HCT116 (cell line): ENCODE measurements at regions not wholly inside any gene's neighbourhood (a gene's known extent, or its start where the extent isn't known, plus 50 kb on each side); places are given as distances from the start of the nearest gene placed in this dataset.

Source experiments
- ATAC-seq: fragments of 200-7000 bp; cut with Tn5 transposase; 2 replicates; pipeline ENCODE4 v1.9.1; 2020; ENCODE audit warnings: mild to moderate bottlenecking, moderate library complexity
- BruUV-seq: library from RNA; stranded (reverse); fragments of 400-500 nt; replicated peaks from 2 replicates; lab custom pipeline; 2021; lab: Mats Ljungman, UMichigan
- CTCF ChIA-PET: fragments of 300-600 bp; sonication (Branson Sonifier 250); formaldehyde crosslinking; loops from one replicate; lab custom pipeline; 2021; ENCODE audit warnings: antibody characterized with exemption; lab: Charles Lee
- POLR2A ChIA-PET: fragments of 300-600, 350-600 bp; sonication (Branson Sonifier 250); formaldehyde crosslinking; loops from one replicate; lab custom pipeline; 2021; ENCODE audit warnings: antibody characterized with exemption; lab: Charles Lee
- RAD21 ChIA-PET, 2 experiments: fragments of 300-600 bp; sonication (Branson Sonifier 250); formaldehyde crosslinking; loops; one replicate each; lab custom pipeline; 2023; ENCODE audit warnings: low total read pairs in 2 of 2; ENCODE audit not compliant: uncharacterized antibody in 2 of 2, unreplicated experiment in 2 of 2, low non-redundant PET in 1 of 2; lab: Charles Lee
- DNase-seq: peaks from one replicate; pipeline ENCODE4 v3.0.0-alpha.2; 2010; ENCODE audit warnings: low read depth, low spot score
- H2AFZ ChIP-seq: fragments of 200-600 bp; shearing (Covaris generic), sonication (generic); 2 replicates; pipeline ENCODE4 v1.6.1; 2017; ENCODE audit warnings: low read depth, mixed run types, mixed read lengths, antibody characterized with exemption, low read length; ENCODE audit not compliant: poor library complexity, severe bottlenecking
- H3K27ac ChIP-seq: 2 replicates; pipeline ENCODE4 v1.5.1; 2012; ENCODE audit warnings: low read depth, low read length
- H3K27me3 ChIP-seq: fragments of 200-600 bp; sonication (generic); 2 replicates; pipeline ENCODE4 v1.6.1; 2016; ENCODE audit warnings: mixed run types, low read length, mixed read lengths; ENCODE audit not compliant: insufficient read depth
- H3K36me3 ChIP-seq, 2 experiments: fragments of 200-500 bp in 1 of 2; fragments of 200-600 bp in 1 of 2; sonication (Bioruptor generic) in 1 of 2; sonication (generic) in 1 of 2; 2 replicates each; pipeline versions ENCODE4 v1.5.1 to v1.6.1; 2014 to 2016; ENCODE audit warnings: low read length in 2 of 2, inconsistent platforms in 1 of 2, mixed read lengths in 1 of 2, mixed run types in 1 of 2; ENCODE audit not compliant: insufficient read depth in 2 of 2, control insufficient read depth in 1 of 2
- H3K4me1 ChIP-seq, 2 experiments: fragments of 200-600 bp in 1 of 2; sonication (generic) in 1 of 2; 2 replicates each; pipeline versions ENCODE4 v1.5.1 to v1.6.1; 2012 to 2017; ENCODE audit warnings: low read length in 2 of 2, inconsistent platforms in 1 of 2, mild to moderate bottlenecking in 1 of 2, mixed read lengths in 1 of 2, mixed run types in 1 of 2, moderate library complexity in 1 of 2; ENCODE audit not compliant: insufficient read depth in 2 of 2, control insufficient read depth in 1 of 2
- H3K4me2 ChIP-seq: fragments of 200-600 bp; sonication (generic); 2 replicates; pipeline ENCODE4 v1.6.1; 2017; ENCODE audit warnings: mixed run types, low read length, mixed read lengths
- H3K4me3 ChIP-seq, 2 experiments: fragments of 200-600 bp in 1 of 2; sonication (generic) in 1 of 2; replicated peaks in 1 of 2; 2 replicates each; pipeline ENCODE4 v1.5.1; 2011 to 2016; ENCODE audit warnings: low read length in 2 of 2, control low read depth in 1 of 2, low read depth in 1 of 2, mild to moderate bottlenecking in 1 of 2, mixed read lengths in 1 of 2, mixed run types in 1 of 2
- H3K79me2 ChIP-seq: fragments of 200-600 bp; sonication (generic); 2 replicates; pipeline ENCODE4 v1.6.1; 2017; ENCODE audit warnings: mild to moderate bottlenecking, mixed run types, low read length, moderate library complexity, mixed read lengths; ENCODE audit not compliant: insufficient read depth
- H3K9ac ChIP-seq: fragments of 200-600 bp; sonication (generic); 2 replicates; pipeline ENCODE4 v1.6.1; 2016; ENCODE audit warnings: low read length, mixed read lengths
- H3K9me2 ChIP-seq: fragments of 200-600 bp; sonication (generic), shearing (Covaris generic); 2 replicates; pipeline ENCODE4 v1.6.1; 2017; ENCODE audit warnings: mixed run types, mild to moderate bottlenecking, moderate library complexity; ENCODE audit not compliant: insufficient read depth
- H3K9me3 ChIP-seq, 2 experiments: fragments of 200-500 bp in 1 of 2; fragments of 200-600 bp in 1 of 2; sonication (Bioruptor generic) in 1 of 2; sonication (generic) in 1 of 2; 2 replicates each; pipeline ENCODE4 v1.6.1; 2014 to 2017; ENCODE audit warnings: low read length in 2 of 2, mixed read lengths in 2 of 2, inconsistent platforms in 1 of 2, low read depth in 1 of 2, mild to moderate bottlenecking in 1 of 2, mixed run types in 1 of 2, moderate library complexity in 1 of 2; ENCODE audit not compliant: control insufficient read depth in 1 of 2, insufficient read depth in 1 of 2
- H4K20me1 ChIP-seq: fragments of 200-600 bp; sonication (generic), shearing (Covaris generic); 2 replicates; pipeline ENCODE4 v1.6.1; 2017; ENCODE audit warnings: mixed run types, mild to moderate bottlenecking, moderate library complexity; ENCODE audit not compliant: insufficient read depth
- EGR1 ChIP-seq: IDR thresholded peaks from 2 replicates; pipeline ENCODE4 v1.6.1; 2012; ENCODE audit warnings: low read depth
- EZH2phosphoT487 ChIP-seq: fragments of 200-600 bp; IDR thresholded peaks from 2 replicates; pipeline ENCODE4 v1.6.1; 2018; ENCODE audit warnings: antibody characterized with exemption, borderline replicate concordance
- FOSL1 ChIP-seq: IDR thresholded peaks from 2 replicates; pipeline ENCODE4 v1.6.1; 2012; ENCODE audit warnings: low read depth
- POLR2A ChIP-seq: IDR thresholded peaks from 2 replicates; pipeline ENCODE4 v1.7.0; 2011; ENCODE audit warnings: borderline replicate concordance; ENCODE audit not compliant: insufficient read depth, insufficient read length; ENCODE audit errors: extremely low read depth
- RAD21 ChIP-seq: IDR thresholded peaks from 2 replicates; pipeline ENCODE4 v1.6.1; 2012; ENCODE audit warnings: low read depth, mild to moderate bottlenecking
- SIN3A ChIP-seq: IDR thresholded peaks from 2 replicates; pipeline ENCODE4 v1.6.1; 2012; ENCODE audit warnings: low read depth
- ZFX ChIP-seq: fragments of 450-650 bp; IDR thresholded peaks from 2 replicates; pipeline ENCODE4 v1.6.1; 2017
- intact Hi-C: fragments of 100-400 bp; cut with micrococcal nuclease; formaldehyde crosslinking; loops from 2 replicates; pipeline ENCODE4 v1.10.0; 2022
- TF ChIP-seq, protein P1 (sequence below): IDR thresholded peaks from 2 replicates; pipeline ENCODE4 v1.6.1; 2011; ENCODE audit warnings: mild to moderate bottlenecking, low read length, moderate library complexity; ENCODE audit not compliant: insufficient replicate concordance; ENCODE audit errors: extremely low read depth
- TF ChIP-seq, protein P2 (sequence below): IDR thresholded peaks from 2 replicates; pipeline ENCODE4 v1.6.1; 2012
- TF ChIP-seq, protein P3 (sequence below), 3 experiments: fragments of 200-600 bp in 1 of 3; sonication (generic) in 1 of 3; IDR thresholded peaks in 2 of 3; conservative IDR thresholded peaks in 1 of 3; 2 replicates each; pipeline ENCODE4 v1.5.1; 2012 to 2017; ENCODE audit warnings: low read depth in 2 of 3, low read length in 2 of 3, antibody characterized with exemption in 1 of 3, borderline replicate concordance in 1 of 3, control low read depth in 1 of 3, mild to moderate bottlenecking in 1 of 3, mixed read lengths in 1 of 3, mixed run types in 1 of 3, moderate library complexity in 1 of 3; ENCODE audit not compliant: insufficient read depth in 1 of 3

DNA sequence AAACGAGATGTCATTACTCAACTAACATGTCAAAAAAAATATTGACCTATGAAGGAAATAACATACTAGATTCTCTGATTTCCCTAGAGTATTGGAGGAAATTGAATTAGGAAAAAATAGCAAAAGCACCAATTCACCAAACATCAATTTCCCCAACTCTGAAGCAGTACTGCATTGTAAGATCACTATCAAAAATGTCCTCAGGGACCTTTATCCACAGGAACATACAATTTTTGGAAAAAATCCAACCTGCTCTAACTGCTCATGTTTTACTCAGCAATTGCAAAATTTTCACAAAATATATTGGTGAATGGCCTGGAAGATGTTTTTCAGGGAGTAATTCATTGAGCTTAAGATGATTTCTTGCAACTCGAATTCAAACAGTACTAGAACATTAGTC, 239.0 kb upstream of the GIMD1 start:
- Histone ChIP-seq H3K36me3 (no peaks in the 10 kb centered on the region), H2AFZ (no peak overlapping the region), H3K4me3 (no peak overlapping the region), H3K4me1 (no peaks in the 10 kb centered on the region), H3K4me2 (no peak overlapping the region), H3K27me3 (no peaks in the 10 kb centered on the region), H4K20me1 (no peaks in the 10 kb centered on the region), H3K27ac (no peak overlapping the region), H3K9me2 (no peaks in the 10 kb centered on the region), H3K9ac (no peak overlapping the region), H3K79me2 (no peaks in the 10 kb centered on the region), H3K9me3 (no peaks in the 10 kb centered on the region)
- ChIA-PET POLR2A (no interaction called here), RAD21 (no interaction called here), CTCF (no interaction called here)
- DNase-seq (no peak), ATAC-seq (no peak)
- intact Hi-C loops = no loop called here
- BruUV-seq = no TSS peak
- no peak for TF ChIP-seq EGR1
- no peak for TF ChIP-seq SIN3A

DNA sequence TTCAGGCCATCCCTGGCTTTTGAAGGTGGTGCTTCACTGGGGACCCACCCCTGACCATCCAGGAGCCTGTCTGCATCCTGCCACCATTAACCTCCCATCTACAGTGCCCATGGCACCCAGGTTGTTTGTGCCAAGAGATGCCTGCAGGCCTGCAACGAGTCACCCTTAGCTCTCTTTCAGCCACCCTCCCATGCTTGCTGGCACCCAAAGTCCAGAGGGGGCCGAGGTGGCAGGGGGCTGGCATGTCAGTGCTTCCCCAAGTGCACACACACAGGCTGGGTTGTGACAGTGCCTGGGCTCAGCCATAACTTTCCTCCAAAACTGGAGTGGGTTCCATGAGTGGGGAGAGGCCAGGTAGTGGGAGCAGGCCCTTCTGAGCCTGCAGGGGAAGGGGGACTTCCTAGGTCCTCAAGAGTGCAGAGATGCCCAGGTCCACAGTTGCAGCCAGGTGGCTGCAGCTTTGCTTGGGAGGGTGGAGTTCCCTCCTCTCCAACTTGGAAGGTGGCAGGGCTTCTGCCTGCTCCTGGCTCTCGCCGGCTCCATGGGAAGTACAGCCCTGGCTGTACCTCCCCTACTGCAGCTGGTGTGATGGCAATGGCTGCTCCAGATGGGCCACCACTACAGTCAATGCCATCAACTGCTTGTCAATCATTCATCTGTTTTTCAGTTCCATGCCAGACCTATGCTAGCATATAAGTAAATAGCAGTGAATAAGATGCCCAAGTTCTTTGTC, 235.9 kb upstream of the GIMD1 start:
- Histone ChIP-seq H3K4me3 (no peak overlapping the region), H3K9ac (no peak overlapping the region), H3K27ac (no peak overlapping the region), H3K36me3 (no peaks in the 10 kb centered on the region), H3K4me2 (no peak overlapping the region), H2AFZ (no peak overlapping the region), H3K9me2 (no peaks in the 10 kb centered on the region), H3K79me2 (no peaks in the 10 kb centered on the region), H3K9me3 (no peaks in the 10 kb centered on the region), H3K4me1 (no peaks in the 10 kb centered on the region), H4K20me1 (no peaks in the 10 kb centered on the region), H3K27me3 (no peaks in the 10 kb centered on the region)
- intact Hi-C loops = no loop called here
- RAD21 ChIA-PET = no interaction called here
- CTCF ChIA-PET = no interaction called here
- DNase-seq = no peak
- no peak for ATAC-seq
- BruUV-seq = no TSS peak
- TF ChIP-seq EZH2phosphoT487 (no peak), POLR2A (no peak), ZFX (no peak), FOSL1 (no peak), RAD21 (no peak), SIN3A (no peak)
- TF ChIP-seq, protein P1, sequence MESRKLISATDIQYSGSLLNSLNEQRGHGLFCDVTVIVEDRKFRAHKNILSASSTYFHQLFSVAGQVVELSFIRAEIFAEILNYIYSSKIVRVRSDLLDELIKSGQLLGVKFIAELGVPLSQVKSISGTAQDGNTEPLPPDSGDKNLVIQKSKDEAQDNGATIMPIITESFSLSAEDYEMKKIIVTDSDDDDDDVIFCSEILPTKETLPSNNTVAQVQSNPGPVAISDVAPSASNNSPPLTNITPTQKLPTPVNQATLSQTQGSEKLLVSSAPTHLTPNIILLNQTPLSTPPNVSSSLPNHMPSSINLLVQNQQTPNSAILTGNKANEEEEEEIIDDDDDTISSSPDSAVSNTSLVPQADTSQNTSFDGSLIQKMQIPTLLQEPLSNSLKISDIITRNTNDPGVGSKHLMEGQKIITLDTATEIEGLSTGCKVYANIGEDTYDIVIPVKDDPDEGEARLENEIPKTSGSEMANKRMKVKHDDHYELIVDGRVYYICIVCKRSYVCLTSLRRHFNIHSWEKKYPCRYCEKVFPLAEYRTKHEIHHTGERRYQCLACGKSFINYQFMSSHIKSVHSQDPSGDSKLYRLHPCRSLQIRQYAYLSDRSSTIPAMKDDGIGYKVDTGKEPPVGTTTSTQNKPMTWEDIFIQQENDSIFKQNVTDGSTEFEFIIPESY = no peak
- TF ChIP-seq, protein P2, sequence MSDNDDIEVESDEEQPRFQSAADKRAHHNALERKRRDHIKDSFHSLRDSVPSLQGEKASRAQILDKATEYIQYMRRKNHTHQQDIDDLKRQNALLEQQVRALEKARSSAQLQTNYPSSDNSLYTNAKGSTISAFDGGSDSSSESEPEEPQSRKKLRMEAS = no peak
- TF ChIP-seq, protein P3, sequence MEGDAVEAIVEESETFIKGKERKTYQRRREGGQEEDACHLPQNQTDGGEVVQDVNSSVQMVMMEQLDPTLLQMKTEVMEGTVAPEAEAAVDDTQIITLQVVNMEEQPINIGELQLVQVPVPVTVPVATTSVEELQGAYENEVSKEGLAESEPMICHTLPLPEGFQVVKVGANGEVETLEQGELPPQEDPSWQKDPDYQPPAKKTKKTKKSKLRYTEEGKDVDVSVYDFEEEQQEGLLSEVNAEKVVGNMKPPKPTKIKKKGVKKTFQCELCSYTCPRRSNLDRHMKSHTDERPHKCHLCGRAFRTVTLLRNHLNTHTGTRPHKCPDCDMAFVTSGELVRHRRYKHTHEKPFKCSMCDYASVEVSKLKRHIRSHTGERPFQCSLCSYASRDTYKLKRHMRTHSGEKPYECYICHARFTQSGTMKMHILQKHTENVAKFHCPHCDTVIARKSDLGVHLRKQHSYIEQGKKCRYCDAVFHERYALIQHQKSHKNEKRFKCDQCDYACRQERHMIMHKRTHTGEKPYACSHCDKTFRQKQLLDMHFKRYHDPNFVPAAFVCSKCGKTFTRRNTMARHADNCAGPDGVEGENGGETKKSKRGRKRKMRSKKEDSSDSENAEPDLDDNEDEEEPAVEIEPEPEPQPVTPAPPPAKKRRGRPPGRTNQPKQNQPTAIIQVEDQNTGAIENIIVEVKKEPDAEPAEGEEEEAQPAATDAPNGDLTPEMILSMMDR (IDR thresholded peaks at IDR 0.05 in 2 of 3, conservative IDR thresholded peaks at IDR 0.05 in 1 of 3; ENCODE audit: borderline replicate concordance in 1 of 3, insufficient read depth in 1 of 3, low read depth in 2 of 3, low read length in 2 of 3) = no peak
- POLR2A ChIA-PET = no interaction called here
